Epidermal melanocyte (primary cell): ENCODE measurements at regions not wholly inside any gene's neighbourhood (a gene's known extent, or its start where the extent isn't known, plus 50 kb on each side); places are given as distances from the start of the nearest gene placed in this dataset.

Experiments
- DNase-seq: peaks from one replicate; pipeline ENCODE4 v3.0.0; 2011; ENCODE audit warnings: low spot score; ENCODE audit not compliant: insufficient read length

GRCh38 chr5:173529861-173530260, 86.6 kb downstream of the BOD1 start:
- no peak for DNase-seq

GRCh38 chr5:173527671-173528070, 88.8 kb downstream of the BOD1 start:
- no peak for DNase-seq

GRCh38 chr5:173524136-173524535, 92.3 kb downstream of the BOD1 start:
- no peak for DNase-seq

GRCh38 chr5:173523388-173523787, 93.1 kb downstream of the BOD1 start:
- DNase-seq, result no peak

- no peak for DNase-seq
These were observed 93.9 kb downstream of the BOD1 start for GRCh38 chr5:173522518-173522917.

GRCh38 chr5:173518856-173519255, 97.6 kb downstream of the BOD1 start:
- DNase-seq, result no peak

- DNase-seq, result no peak
These were observed 98.8 kb downstream of the BOD1 start for GRCh38 chr5:173517648-173518047.

- no peak for DNase-seq
These were observed 100.9 kb downstream of the BOD1 start for GRCh38 chr5:173515526-173515925.

GRCh38 chr5:173514661-173515060, 101.8 kb downstream of the BOD1 start:
- DNase-seq, result no peak

GRCh38 chr5:173513521-173513991, 102.9 kb downstream of the BOD1 start:
- DNase-seq, result no peak

GRCh38 chr5:173512637-173513435, 103.6 kb downstream of the BOD1 start:
- no peak for DNase-seq

GRCh38 chr5:173509060-173509459, 107.4 kb downstream of the BOD1 start:
- DNase-seq, result no peak

- no peak for DNase-seq
These were observed 109.3 kb downstream of the BOD1 start for GRCh38 chr5:173507171-173507570.

GRCh38 chr5:173505634-173506033, 110.8 kb downstream of the BOD1 start:
- DNase-seq, result no peak

GRCh38 chr5:173501922-173502321, 114.5 kb downstream of the BOD1 start:
- no peak for DNase-seq

GRCh38 chr5:173501271-173501670, 115.2 kb downstream of the BOD1 start:
- DNase-seq, result no peak

GRCh38 chr5:173500213-173500560, 116.3 kb downstream of the BOD1 start:
- no peak for DNase-seq

- DNase-seq, result no peak
These were observed 116.8 kb downstream of the BOD1 start for GRCh38 chr5:173499471-173500212.

- DNase-seq, result no peak
These were observed 117.5 kb downstream of the BOD1 start for GRCh38 chr5:173498739-173499470.

- DNase-seq, result peak; percentile 22
These were observed 118.2 kb downstream of the BOD1 start for GRCh38 chr5:173498286-173498685.

- DNase-seq, result no peak
These were observed 118.8 kb downstream of the BOD1 start for GRCh38 chr5:173497685-173498084.

GRCh38 chr5:173496883-173497255, 119.6 kb downstream of the BOD1 start:
- no peak for DNase-seq
